NCI-H2107 treated with DMSO at 0.1 percent for 48 hours (cell line): ENCODE measurements at regions not wholly inside any gene's neighbourhood (a gene's known extent, or its start where the extent isn't known, plus 50 kb on each side); places are given as distances from the start of the nearest gene placed in this dataset.

ENCODE experiments used
- DNase-seq: peaks from one replicate; lab custom pipeline; 2025; ENCODE audit not compliant: unreplicated experiment; lab: John Stamatoyannopoulos, UW

DNA sequence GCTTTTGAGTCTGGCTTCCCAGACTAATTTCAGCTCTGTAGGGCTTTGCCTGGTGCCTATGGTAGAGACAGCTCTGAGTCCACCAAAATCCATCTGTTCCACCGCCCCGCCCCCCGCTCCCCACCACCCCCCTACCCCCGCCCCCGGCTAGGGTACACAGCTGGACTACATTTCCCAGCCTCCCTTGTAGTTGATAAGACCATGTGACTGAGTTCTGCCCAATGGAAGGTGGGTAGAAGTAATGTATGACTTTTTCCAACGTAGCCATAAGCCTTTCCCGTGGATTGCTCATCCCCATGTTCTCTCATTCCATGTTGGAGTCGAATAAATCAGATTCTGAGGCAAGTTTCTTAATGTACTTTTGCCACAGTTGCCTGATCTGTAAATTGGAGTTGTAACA is 786.7 kb upstream of the EEF2KMT start:
- DNase-seq = no peak

DNA sequence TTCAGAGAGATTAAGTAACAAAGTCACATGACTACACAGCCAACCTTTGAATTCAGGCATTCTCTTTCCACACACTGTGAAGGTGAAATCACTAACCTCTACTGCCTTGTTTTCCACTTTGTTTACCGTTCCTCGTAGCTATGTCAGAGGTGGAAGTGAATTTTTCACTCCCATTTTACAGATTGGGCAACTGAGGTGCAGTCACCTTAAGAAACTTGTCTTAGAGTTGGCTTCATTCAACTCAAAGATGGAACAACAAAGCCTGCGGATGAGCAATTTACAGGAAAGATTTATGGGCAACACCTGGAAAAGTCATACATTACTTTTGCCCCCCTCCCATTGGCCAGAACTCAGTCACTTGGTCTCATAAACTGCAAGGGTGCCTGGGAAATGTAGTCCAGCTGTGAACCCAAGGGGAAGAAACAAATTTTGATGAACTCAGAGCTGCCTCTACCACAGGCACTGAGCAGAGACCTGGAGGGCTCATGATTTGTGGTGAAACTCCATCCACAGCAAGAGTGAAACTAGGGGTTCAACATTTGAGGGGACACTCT is 784.6 kb upstream of the EEF2KMT start:
- DNase-seq = no peak

DNA sequence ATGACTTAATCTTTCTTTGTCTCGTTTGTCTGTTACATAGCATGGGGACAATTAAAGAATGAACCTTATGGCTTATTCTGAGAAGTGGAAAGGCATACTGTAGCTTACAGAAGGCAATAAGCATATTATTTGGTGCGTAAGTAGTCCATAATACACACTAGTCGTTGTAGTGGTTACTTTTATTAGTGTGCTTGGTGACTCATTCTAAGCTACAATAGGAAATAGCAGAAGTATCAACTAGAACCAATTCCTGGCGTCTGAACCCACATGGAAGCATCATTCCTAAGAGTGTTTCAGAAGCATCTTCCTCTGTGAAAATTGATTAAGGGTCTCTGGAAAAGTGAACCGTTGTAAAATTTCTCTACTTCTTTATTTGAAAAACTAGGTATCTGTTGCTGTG is 777.8 kb upstream of the EEF2KMT start:
- DNase-seq = no peak

DNA sequence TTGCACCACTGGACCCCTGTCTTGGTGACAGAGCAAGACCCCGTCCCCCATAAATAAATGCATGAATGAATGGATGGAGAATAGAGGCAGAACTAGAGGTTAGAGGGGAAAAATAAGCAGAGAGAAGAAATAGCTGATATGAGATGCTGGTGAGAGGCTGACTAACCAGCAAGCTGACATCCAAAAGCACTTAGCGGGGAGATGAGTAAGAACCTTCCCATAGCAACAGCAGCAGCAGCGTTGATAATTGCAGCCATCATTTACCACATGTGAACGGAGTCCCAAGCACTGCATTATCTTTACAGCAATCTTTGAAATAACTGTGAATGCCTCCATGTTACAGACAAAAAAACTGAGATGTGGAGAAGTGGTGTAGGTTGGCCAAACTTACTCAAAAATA is 777.3 kb upstream of the EEF2KMT start:
- no peak for DNase-seq

GRCh38 chr16:5873221-5873620 is 775.6 kb upstream of the EEF2KMT start:
- DNase-seq = no peak

DNA sequence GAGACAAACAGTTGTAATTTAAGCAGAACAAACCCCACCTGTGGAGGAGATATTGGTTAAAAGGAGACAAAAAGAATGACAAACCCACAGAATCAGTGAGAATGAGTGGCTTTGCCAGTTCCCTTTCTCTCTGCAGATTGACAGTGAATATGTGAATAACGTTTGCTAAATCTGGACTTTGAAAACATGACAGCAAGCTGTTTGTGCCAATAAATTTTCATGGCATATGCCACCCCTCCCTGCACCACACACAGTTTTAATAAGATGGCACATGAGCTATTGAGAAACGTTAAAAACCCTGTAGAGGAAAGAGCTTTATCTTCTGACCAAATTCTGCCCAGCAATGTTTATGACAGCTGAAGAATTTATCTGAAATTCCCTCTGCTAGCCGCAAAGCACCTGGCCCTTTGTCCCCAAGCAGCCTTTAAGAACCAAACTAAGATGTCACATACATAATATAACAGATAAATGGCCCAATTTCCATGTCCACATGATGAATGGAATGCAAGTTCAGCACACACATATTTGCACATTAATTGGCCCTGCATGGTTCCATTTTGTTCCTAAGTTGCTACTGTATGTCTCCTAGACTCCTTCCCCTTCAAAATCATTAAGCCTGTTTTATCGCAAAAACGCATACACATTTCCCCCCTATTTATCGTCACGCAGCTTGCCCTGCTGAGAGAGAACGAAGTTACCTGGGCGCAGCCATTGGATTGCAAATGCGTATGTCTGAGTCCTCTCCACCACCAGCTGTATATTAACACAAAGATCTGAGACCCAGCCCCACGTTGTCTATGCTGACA is 773.5 kb upstream of the EEF2KMT start:
- no peak for DNase-seq

GRCh38 chr16:5867250-5867649 is 769.7 kb upstream of the EEF2KMT start:
- DNase-seq = no peak

GRCh38 chr16:5865236-5865635 is 767.6 kb upstream of the EEF2KMT start:
- no peak for DNase-seq

- DNase-seq = no peak
Observed at GRCh38 chr16:5863071-5863606, 765.5 kb upstream of the EEF2KMT start.

- DNase-seq = no peak
Observed at GRCh38 chr16:5862103-5862840, 764.7 kb upstream of the EEF2KMT start.

- no peak for DNase-seq
Observed at GRCh38 chr16:5861241-5861640, 763.6 kb upstream of the EEF2KMT start.

DNA sequence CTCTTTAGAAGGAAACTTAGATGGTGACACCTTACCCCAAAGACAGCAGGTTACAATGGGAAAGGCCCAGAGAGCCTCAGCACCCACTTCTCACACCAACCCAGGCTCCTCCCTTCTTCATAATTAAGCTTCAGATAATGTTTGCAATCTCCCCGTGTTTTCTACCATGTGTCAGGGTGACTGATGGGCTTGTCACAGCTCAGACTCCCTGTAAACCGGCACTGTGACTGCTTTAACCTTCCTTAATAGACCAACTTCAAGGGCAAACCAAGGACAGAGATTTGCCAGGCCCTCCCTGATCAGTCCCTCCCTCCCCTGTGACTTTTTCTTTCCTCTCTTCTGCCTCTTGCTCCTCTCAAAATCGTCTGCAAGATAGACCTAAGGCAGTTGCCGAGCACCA is 760.6 kb upstream of the EEF2KMT start:
- DNase-seq = no peak

DNA sequence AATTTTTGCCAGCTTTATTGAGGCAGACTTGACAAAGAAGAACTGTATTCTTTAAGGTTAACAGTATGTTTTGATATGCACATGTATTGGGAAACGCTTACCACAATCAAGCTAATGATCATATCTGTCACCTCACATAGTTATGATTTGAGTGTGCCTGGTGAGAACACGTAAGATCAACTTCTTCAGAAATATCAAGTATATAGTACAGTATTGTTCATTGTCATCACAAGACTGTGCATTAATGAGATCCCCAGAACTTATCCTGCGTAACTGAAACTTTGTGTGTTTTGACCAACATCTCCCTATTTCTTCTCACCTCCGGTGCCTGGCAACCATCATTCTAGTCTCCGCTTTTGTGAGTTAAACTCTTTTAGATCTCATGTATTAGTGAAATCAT is 756.4 kb upstream of the EEF2KMT start:
- DNase-seq = no peak

- DNase-seq = no peak
Observed at GRCh38 chr16:5852151-5852550, 754.6 kb upstream of the EEF2KMT start.

DNA sequence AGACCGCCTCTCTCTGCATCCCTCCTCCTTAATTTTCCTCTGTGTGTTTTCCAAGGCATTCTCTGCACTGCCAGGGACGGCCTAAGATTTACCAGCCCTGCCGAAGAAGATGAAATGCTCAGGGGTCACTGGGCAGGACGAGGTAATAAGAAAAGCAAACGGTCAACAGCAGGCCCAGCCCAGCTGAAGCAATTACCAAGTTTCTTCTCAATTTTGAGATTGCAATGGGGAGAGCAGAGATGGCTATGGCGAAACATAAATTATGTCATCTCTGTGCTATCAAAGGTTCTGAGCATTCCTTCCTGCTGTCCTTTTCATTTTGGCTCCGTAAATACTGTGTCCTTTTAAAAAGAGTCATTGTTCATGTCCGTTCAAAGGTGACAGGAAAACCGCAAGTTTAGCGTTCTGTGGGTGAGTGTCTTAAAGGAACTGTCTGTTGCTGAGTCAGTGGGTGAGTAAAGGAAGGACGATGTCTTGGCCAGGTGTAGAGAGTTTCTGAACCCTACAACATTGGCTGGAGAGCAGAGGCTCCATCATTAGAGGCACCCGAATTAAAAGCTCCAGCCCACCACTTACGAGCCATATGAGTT is 753.9 kb upstream of the EEF2KMT start:
- DNase-seq = no peak

GRCh38 chr16:5850632-5851392 is 753.2 kb upstream of the EEF2KMT start:
- DNase-seq = no peak

GRCh38 chr16:5845046-5845445 is 747.5 kb upstream of the EEF2KMT start:
- DNase-seq = no peak

DNA sequence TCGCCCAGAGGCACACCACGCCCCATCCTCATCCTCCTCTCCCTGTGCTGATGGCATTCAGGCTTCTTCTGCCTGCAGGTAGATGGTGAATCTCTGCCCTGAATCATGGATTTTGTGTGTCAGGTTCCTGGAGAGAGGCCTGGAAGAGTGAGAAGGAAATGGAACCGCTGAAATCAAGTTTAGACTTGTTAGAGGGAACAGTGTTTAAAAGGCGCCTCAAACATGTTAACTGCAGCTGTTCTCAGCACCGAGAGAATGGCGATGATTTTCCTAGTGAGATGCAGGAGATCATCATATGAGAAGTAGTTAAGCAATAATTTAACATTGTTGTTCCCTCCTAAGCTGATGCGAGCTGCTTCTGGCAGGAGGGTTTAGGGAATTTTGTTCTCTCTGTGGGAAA is 744.4 kb upstream of the EEF2KMT start:
- DNase-seq = no peak

DNA sequence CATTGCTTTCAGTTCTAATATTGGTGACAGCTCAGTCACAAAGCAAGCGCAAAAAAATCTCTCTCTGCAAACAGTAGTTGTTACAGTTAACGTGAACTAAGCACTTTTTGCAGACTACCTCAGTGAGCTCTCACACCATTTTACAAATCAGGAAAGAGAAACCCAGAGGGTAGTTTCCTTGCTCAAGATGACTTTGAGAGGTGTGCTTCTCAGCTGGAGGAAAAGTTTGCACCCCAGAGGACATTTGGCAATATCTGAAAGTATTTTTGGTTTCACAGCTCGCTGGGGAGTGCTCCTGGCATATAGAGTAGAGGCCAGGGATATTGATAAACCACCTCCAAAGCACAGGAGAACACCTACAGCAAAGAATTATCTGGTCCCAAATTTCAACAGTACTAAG is 741.1 kb upstream of the EEF2KMT start:
- no peak for DNase-seq

- DNase-seq = no peak
Observed at GRCh38 chr16:5838071-5838470, 740.5 kb upstream of the EEF2KMT start.
